Epithelial cell of esophagus (primary cell): ENCODE measurements at regions not wholly inside any gene's neighbourhood (a gene's known extent, or its start where the extent isn't known, plus 50 kb on each side); places are given as distances from the start of the nearest gene placed in this dataset.
A peak's percentile ranks its signal among the peaks of the same experiment; 100 is the strongest.

Experiments used
- DNase-seq: peaks from one replicate; pipeline ENCODE4 v3.0.0; 2010; ENCODE audit warnings: low read depth
- H3K4me3 ChIP-seq: 2 replicates; pipeline ENCODE4 v1.5.1; 2011; ENCODE audit warnings: mild to moderate bottlenecking, low read length, control low read depth
- TF ChIP-seq, protein P1 (sequence below): IDR thresholded peaks from 2 replicates; pipeline ENCODE4 v1.5.1; 2011; ENCODE audit warnings: low read depth, mild to moderate bottlenecking, low read length, control low read depth, inconsistent platforms; ENCODE audit not compliant: insufficient read depth; ENCODE audit errors: missing control alignments

DNA sequence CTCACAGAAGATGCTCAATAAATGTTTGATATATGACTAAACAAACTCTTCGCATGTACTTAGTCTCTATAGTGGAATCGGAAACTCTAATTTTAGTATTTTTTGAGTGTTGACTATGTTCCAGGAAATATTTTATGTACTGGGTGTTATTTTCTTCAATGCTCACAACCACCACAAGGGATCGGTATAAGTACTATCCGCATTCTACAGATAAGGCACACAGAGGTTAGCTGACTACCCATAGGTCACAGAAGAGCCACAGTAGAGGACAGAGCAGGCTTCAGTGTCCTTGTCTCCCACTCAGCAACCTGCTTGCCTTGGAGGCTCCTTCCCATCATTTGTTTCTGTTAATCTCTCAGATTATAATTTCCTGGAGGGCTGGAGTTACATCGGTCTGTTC is 451.3 kb downstream of the OMA1 start:
- H3K4me3 ChIP-seq: no peak overlapping the region
- TF ChIP-seq, protein P1, sequence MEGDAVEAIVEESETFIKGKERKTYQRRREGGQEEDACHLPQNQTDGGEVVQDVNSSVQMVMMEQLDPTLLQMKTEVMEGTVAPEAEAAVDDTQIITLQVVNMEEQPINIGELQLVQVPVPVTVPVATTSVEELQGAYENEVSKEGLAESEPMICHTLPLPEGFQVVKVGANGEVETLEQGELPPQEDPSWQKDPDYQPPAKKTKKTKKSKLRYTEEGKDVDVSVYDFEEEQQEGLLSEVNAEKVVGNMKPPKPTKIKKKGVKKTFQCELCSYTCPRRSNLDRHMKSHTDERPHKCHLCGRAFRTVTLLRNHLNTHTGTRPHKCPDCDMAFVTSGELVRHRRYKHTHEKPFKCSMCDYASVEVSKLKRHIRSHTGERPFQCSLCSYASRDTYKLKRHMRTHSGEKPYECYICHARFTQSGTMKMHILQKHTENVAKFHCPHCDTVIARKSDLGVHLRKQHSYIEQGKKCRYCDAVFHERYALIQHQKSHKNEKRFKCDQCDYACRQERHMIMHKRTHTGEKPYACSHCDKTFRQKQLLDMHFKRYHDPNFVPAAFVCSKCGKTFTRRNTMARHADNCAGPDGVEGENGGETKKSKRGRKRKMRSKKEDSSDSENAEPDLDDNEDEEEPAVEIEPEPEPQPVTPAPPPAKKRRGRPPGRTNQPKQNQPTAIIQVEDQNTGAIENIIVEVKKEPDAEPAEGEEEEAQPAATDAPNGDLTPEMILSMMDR: no peak
- DNase-seq: no peak

DNA sequence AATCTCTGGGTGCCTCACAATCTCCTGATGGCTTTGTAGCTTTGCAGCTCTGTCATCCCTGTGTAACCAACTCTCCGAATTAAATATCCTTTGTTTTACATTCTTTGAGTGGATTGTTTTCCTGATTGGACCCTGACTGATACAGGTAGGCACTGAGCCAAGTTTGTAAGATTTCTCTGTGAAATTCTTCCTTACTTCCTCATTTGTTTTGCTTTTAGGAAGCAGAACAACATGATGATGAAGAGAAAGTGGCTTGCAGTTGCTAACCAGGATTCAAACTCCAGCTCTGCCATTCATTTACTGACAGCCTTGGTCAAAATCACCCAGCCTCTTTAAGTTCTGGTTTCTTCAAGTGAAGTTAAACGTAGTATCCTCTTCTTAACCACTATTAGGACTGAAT is 452.3 kb downstream of the OMA1 start:
- no peak for DNase-seq
- TF ChIP-seq, protein P1: no peak
- no peak overlapping the region for H3K4me3 ChIP-seq

DNA sequence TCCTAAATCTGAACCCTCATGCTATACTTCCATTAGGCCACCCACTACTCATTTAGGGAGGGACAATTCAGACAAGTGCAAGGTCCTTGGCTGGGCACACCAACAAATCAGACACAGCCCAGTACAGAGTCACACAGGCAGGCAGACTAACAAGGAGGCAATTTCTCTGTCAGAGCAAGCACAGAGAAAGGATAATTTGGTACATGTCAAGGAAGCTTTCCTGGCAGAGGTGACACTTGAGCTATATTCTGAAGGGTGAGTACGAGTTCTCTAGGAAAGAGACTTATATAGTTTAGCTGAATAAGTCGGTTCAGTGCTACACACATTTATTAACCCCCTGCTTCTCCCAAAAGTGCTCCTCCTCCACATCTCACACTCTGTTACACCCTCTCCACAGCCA is 455.9 kb downstream of the OMA1 start:
- no peak overlapping the region for H3K4me3 ChIP-seq
- TF ChIP-seq, protein P1: no peak
- no peak for DNase-seq

DNA sequence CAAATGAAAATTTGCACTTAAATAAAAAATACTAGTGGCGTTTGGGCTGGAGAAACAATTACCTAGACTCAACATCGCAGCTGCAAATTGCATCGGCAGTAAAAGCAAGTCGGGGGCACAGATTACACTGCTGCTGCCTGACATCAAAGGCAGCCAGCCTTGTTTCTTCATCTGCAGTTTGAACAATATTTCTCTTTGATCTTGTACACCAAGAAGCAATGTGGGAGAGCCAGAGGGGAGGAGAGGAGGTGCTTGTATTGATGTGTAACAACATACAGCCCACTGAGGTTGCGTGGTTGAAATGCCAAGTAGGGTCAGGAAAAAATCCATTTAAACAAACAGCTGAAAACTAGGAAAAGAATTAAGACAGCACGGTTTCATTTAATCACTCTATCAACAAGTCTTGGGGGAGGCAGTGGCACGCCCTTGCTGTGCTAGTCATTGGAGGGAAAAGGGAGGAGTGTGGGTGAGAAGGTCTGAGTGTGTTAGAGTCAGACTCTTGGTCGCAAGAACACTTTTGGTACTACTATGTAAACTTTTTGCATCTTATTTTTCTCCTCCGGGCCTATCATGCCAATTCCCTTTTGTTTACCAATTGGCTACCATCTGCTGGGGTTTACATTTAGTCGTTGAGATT is 456.5 kb downstream of the OMA1 start:
- TF ChIP-seq, protein P1: no peak
- no peak for DNase-seq
- H3K4me3 ChIP-seq: no peak overlapping the region

DNA sequence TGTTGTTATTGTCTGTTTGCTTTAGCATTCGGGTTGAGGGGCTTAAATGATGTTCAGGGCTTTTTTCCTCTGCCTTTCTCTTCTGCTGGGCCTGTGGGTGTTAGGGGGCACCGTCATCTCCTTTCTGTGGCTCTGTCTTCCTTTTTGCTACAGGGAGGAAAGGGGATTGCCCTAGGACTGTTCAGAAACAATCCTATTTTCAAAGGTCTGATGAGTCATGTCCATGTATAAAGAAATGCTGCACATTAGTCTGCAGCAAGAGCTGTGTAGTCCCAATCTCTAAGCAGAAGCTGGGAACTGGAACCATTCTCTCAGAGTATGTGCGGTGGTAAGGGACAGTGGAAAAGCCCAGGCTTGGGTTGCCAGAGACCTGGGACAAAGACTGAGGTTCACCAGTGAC is 462.3 kb downstream of the OMA1 start:
- H3K4me3 ChIP-seq: no peak overlapping the region
- DNase-seq: peak; percentile 30
- TF ChIP-seq, protein P1: no peak

DNA sequence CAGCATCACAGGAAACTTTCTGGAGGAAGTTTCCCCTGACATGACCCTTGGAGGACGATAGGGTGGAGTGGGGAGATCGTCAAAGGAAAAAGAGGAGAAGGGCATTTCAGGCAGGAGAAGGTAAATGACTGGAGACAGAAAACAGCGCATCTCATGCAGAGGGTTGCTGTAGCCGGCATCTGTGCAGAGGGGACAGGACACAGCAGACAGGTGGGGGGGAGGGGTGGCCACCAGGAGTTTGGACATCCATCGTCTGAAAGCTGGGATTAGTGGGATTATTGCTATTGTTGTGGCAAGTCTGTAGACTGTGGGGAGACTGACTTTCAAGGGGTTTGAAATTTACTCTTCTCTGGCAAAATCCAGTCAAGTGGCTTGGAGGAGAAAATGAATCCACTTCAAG is 463.9 kb downstream of the OMA1 start:
- H3K4me3 ChIP-seq: no peak overlapping the region
- TF ChIP-seq, protein P1: no peak

DNA sequence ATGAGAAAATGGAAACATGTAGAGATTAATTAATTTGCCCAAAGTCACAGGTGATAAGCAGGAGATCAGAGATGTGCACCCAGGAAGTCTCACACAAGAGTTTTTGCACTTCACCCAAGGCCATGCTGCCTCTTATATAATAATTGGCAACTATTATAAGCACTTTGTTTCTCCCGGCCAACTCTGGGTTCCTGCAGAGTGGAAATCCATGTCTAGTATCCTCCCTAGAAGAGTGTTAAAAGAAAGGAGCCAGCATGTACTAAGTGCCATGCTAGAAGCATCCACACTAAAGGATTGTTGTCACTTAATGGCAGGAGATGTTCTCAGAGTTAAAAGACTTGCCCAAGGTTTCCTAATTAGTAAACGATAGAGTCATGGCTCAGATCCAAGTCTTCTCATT is 470.3 kb downstream of the OMA1 start:
- DNase-seq: no peak
- TF ChIP-seq, protein P1: no peak

More for the DNA sequence above, 463.9 kb downstream of the OMA1 start:
- no peak for DNase-seq

More for the DNA sequence above, 470.3 kb downstream of the OMA1 start:
- no peak overlapping the region for H3K4me3 ChIP-seq
